Prostate gland (tissue), 2 donors: ENCODE measurements at regions not wholly inside any gene's neighbourhood (a gene's known extent, or its start where the extent isn't known, plus 50 kb on each side); places are given as distances from the start of the nearest gene placed in this dataset.

Experiments used
- DNase-seq: peaks from one replicate; pipeline ENCODE4 v3.0.0-alpha.2; 2019; ENCODE audit warnings: low spot score
- H3K27ac ChIP-seq, 2 donors: fragments of 200-600 bp; sonication (generic); 2 replicates each; pipeline ENCODE4 v1.5.1; 2017 to 2019
- H3K27me3 ChIP-seq: fragments of 200-600 bp; sonication (generic); replicated peaks from 2 replicates; pipeline ENCODE4 v1.5.1; 2019; ENCODE audit not compliant: insufficient read depth
- H3K36me3 ChIP-seq, 2 donors: fragments of 200-600 bp; sonication (generic); 1 replicate in 1 of 2; 2 replicates in 1 of 2; pipeline versions ENCODE4 v1.5.1 to v1.8.1; 2017 to 2019
- H3K4me1 ChIP-seq: fragments of 200-600 bp; sonication (generic); replicated peaks from 2 replicates; pipeline ENCODE4 v1.5.1; 2019
- H3K4me3 ChIP-seq, 2 donors: fragments of 200-600 bp; sonication (generic); 2 replicates each; pipeline ENCODE4 v1.5.1; 2017 to 2019
- H3K9me3 ChIP-seq: fragments of 200-600 bp; sonication (generic); 2 replicates; pipeline ENCODE4 v1.5.1; 2017
- POLR2A ChIP-seq: fragments of 450-650 bp; IDR thresholded peaks from one replicate; pipeline ENCODE4 v1.6.1; 2016; ENCODE audit warnings: antibody characterized with exemption, mild to moderate bottlenecking
- POLR2AphosphoS5 ChIP-seq: sonication (generic); formaldehyde crosslinking; IDR thresholded peaks from one replicate; pipeline ENCODE4 v1.6.1; 2017; ENCODE audit warnings: antibody characterized with exemption
- whole genome bisulfite sequencing: methylation state at CpG from one replicate; pipeline ENCODE4 v1.1.5; 2018; 5-methylcytosine and 5-hydroxymethylcytosine counted together
- intact Hi-C: fragments of 100-400 bp; cut with DNase I; formaldehyde crosslinking; loops from one replicate; pipeline ENCODE4 v1.14.2; 2022
- TF ChIP-seq, protein P1 (sequence below), 4 experiments: fragments of 200-600 bp in 2 of 4; fragments of 450-650 bp in 2 of 4; sonication (generic) in 2 of 4; IDR thresholded peaks; 1 replicate in 3 of 4; 2 replicates in 1 of 4; pipeline ENCODE4 v1.5.1; 2016 to 2019; ENCODE audit warnings: antibody characterized with exemption in 4 of 4, mild to moderate bottlenecking in 2 of 4, moderate library complexity in 2 of 4

DNA sequence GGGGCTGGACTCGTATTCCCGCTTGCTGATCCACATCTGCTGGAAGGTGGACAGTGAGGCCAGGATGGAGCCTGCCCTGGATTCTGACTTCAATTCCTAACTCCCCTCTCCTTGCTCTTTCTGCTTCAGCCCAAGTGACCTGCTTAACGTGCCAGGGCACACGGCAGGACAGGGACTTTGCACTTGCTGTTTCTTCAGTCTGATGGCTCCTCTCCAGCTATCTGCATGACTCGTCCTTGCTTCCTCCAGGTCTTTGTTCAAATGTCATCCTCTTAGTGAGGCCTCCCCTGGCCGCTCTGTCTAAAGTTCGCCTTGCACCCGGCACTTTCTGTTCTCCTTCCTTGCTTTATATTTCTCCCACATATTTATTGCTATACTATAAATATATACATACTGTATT, 357.6 kb downstream of the MTX2 start:
- Histone ChIP-seq H3K4me3 (no peak overlapping the region), H3K36me3 (no peaks in the 10 kb centered on the region), H3K27ac (no peak overlapping the region), H3K9me3 (no peaks in the 10 kb centered on the region), H3K27me3 (peaks cover 6% of the 10 kb centered on the region), H3K4me1 (no peaks in the 10 kb centered on the region)
- DNase-seq, result no peak
- WGBS, result 70% methylated on average over 8 of the region's 8 CpGs
- TF ChIP-seq POLR2AphosphoS5, result no peak
- TF ChIP-seq POLR2A, result no peak
- TF ChIP-seq, protein P1, sequence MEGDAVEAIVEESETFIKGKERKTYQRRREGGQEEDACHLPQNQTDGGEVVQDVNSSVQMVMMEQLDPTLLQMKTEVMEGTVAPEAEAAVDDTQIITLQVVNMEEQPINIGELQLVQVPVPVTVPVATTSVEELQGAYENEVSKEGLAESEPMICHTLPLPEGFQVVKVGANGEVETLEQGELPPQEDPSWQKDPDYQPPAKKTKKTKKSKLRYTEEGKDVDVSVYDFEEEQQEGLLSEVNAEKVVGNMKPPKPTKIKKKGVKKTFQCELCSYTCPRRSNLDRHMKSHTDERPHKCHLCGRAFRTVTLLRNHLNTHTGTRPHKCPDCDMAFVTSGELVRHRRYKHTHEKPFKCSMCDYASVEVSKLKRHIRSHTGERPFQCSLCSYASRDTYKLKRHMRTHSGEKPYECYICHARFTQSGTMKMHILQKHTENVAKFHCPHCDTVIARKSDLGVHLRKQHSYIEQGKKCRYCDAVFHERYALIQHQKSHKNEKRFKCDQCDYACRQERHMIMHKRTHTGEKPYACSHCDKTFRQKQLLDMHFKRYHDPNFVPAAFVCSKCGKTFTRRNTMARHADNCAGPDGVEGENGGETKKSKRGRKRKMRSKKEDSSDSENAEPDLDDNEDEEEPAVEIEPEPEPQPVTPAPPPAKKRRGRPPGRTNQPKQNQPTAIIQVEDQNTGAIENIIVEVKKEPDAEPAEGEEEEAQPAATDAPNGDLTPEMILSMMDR (IDR thresholded peaks at IDR 0.05), result no peak
- intact Hi-C loops, result no loop called here

DNA sequence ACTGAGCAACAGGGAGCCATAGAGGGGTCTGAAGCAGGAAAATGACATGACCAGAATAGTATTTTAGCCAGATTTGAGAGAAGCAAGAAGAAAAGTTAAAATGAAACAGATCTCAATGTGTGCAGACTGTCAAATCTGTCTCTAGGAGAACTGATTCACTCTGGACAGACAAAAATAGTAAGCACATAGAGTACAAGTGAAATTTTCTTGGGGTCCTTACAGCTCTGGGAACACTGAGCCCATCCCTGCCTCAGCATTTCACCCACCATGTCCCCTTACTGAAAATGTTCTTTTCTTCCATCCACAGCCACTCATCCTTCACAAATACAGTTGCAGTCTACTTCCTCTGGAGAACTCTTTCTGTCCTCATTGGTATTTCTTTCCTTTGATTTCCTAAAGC, 359.2 kb downstream of the MTX2 start:
- peaks cover 8% of the 10 kb centered on the region for H3K27me3 ChIP-seq
- intact Hi-C loops, result no loop called here
- H3K4me1 ChIP-seq, result no peaks in the 10 kb centered on the region
- H3K9me3 ChIP-seq, result no peaks in the 10 kb centered on the region
- no peak overlapping the region for H3K27ac ChIP-seq
- H3K36me3 ChIP-seq, result no peaks in the 10 kb centered on the region
- DNase-seq, result no peak
- no peak for TF ChIP-seq POLR2A
- TF ChIP-seq, protein P1 (IDR thresholded peaks at IDR 0.05), result no peak
- TF ChIP-seq POLR2AphosphoS5, result no peak
- no peak overlapping the region for H3K4me3 ChIP-seq

DNA sequence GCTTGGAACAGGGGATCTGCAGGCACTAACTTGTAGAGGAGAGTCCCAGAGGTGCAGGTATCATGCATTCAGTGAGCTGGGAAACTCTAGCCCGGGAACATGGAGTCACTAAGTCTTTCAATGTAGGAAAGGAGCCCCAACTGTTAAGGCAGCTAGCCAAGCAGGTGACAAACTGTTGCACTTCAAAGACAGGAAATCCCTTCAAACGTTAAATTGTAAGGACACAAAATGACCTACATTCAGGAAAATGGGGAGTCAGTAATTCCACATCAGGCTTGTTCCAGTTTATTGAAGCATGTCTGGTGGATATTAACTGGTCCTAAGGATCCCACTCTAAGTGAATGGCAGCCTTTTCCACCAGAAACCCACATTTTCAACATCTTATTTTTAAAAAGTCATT, 364.5 kb downstream of the MTX2 start:
- no peak for TF ChIP-seq POLR2AphosphoS5
- TF ChIP-seq POLR2A, result no peak
- TF ChIP-seq, protein P1 (IDR thresholded peaks at IDR 0.05), result no peak
- no peaks in the 10 kb centered on the region for H3K36me3 ChIP-seq
- 41% methylated on average over 2 of the region's 2 CpGs for WGBS
- H3K4me1 ChIP-seq, result peaks cover 6% of the 10 kb centered on the region
- intact Hi-C loops, result no loop called here
- H3K27ac ChIP-seq, result no peak overlapping the region
- H3K4me3 ChIP-seq, result no peak overlapping the region
- DNase-seq, result no peak
- H3K9me3 ChIP-seq, result no peaks in the 10 kb centered on the region
- H3K27me3 ChIP-seq, result peaks cover 10% of the 10 kb centered on the region

DNA sequence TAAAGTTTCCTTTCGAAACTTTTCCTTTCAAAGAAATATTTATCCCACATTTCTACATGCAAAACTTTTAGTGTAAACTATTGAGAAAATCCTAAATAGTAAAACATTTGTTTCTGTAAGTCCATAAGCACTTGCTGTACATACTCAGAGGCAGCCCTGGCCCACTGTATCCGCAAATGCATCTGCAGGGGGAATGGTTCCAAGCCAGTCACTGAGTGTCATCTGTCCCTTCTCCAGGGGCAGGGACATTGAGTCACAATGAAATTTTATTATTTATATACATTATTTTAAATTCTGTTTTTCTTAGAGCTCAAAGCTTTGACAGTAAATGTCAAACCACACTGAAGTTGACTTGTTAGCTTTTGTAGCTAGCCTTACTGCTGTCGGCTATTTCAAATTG, 367.2 kb downstream of the MTX2 start:
- no peak overlapping the region for H3K27ac ChIP-seq
- no peaks in the 10 kb centered on the region for H3K9me3 ChIP-seq
- WGBS, result 72% methylated on average over 3 of the region's 3 CpGs
- intact Hi-C loops, result loop anchor here (5.0 kb wide), 3 partner anchors 179 to 514 kb away; partner anchors contain the start of gene HOXD9
- no peak for TF ChIP-seq POLR2AphosphoS5
- TF ChIP-seq, protein P1 (IDR thresholded peaks at IDR 0.05), result no peak
- no peak for TF ChIP-seq POLR2A
- H3K36me3 ChIP-seq, result no peaks in the 10 kb centered on the region
- no peak for DNase-seq
- H3K4me3 ChIP-seq, result no peak overlapping the region
- peaks cover 19% of the 10 kb centered on the region for H3K27me3 ChIP-seq
- peaks cover 6% of the 10 kb centered on the region for H3K4me1 ChIP-seq

DNA sequence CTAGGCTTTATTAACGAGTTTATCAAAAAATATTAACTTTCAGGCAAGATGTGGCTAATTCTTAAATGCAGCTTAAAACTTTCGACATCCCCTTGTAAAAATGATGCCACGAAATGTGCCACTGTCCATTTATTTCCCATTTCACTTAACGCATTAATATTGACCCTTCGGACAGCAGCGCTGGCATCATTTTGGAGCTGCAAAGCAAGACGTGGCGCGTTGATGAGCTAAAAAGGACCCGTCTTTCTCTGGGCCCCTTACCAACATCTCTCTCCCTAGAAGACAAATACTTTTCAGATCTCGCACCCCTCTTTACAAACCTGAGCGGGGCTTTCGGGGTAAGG, 367.9 kb downstream of the MTX2 start:
- H3K9me3 ChIP-seq, result no peaks in the 10 kb centered on the region
- intact Hi-C loops, result loop anchor here (5.0 kb wide), 3 partner anchors 180 to 515 kb away; partner anchors contain the start of gene HOXD9
- no peaks in the 10 kb centered on the region for H3K36me3 ChIP-seq
- DNase-seq, result no peak
- TF ChIP-seq POLR2A (no peak), POLR2AphosphoS5 (no peak)
- TF ChIP-seq, protein P1 (IDR thresholded peaks at IDR 0.05), result no peak
- peaks cover 6% of the 10 kb centered on the region for H3K4me1 ChIP-seq
- no peak overlapping the region for H3K4me3 ChIP-seq
- 25% methylated on average over 13 of the region's 13 CpGs for WGBS
- peaks cover 21% of the 10 kb centered on the region for H3K27me3 ChIP-seq
- no peak overlapping the region for H3K27ac ChIP-seq
